Liver (tissue), 8 donors: ENCODE measurements at regions not wholly inside any gene's neighbourhood (a gene's known extent, or its start where the extent isn't known, plus 50 kb on each side); places are given as distances from the start of the nearest gene placed in this dataset.

Source experiments
- DNase-seq: peaks from one replicate; pipeline ENCODE4 v3.0.0-alpha.2; 2017; ENCODE audit warnings: low spot score
- H3K27ac ChIP-seq, 2 donors: one replicate each; pipeline ENCODE4 v1.7.0; 2013; ENCODE audit warnings: inconsistent platforms in 2 of 2, low read length in 2 of 2, control low read depth in 1 of 2, low read depth in 1 of 2, mild to moderate bottlenecking in 1 of 2
- H3K27me3 ChIP-seq, 4 donors: one replicate each; pipeline versions ENCODE4 v1.6.1 to v1.7.0; 2013; ENCODE audit warnings: low read length in 3 of 4, inconsistent platforms in 1 of 4, mild to moderate bottlenecking in 1 of 4, moderate library complexity in 1 of 4; ENCODE audit not compliant: control insufficient read depth in 4 of 4, insufficient read depth in 4 of 4
- H3K36me3 ChIP-seq, 4 donors: one replicate each; pipeline versions ENCODE4 v1.6.1 to v1.7.0; 2013; ENCODE audit warnings: low read length in 3 of 4, mild to moderate bottlenecking in 3 of 4, low read depth in 1 of 4, moderate library complexity in 1 of 4; ENCODE audit not compliant: control insufficient read depth in 4 of 4, insufficient read depth in 3 of 4
- H3K4me1 ChIP-seq, 4 donors: one replicate each; pipeline versions ENCODE4 v1.6.1 to v1.7.0; 2013; ENCODE audit warnings: low read length in 3 of 4, mild to moderate bottlenecking in 3 of 4, moderate library complexity in 1 of 4; ENCODE audit not compliant: control insufficient read depth in 4 of 4, insufficient read depth in 4 of 4
- H3K4me3 ChIP-seq, 3 donors: one replicate each; pipeline versions ENCODE4 v1.6.1 to v1.7.0; 2013; ENCODE audit warnings: low read length in 3 of 3, control low read depth in 1 of 3, low read depth in 1 of 3, mild to moderate bottlenecking in 1 of 3
- H3K9ac ChIP-seq, 2 donors: one replicate each; pipeline ENCODE4 v1.7.0; 2013; ENCODE audit warnings: low read length in 2 of 2, mild to moderate bottlenecking in 2 of 2, moderate library complexity in 2 of 2, control low read depth in 1 of 2, low read depth in 1 of 2
- H3K9me3 ChIP-seq, 4 donors: one replicate each; pipeline versions ENCODE4 v1.6.1 to v1.7.0; 2013; ENCODE audit warnings: low read length in 3 of 4; ENCODE audit not compliant: control insufficient read depth in 4 of 4
- ATF3 ChIP-seq: IDR thresholded peaks from 2 replicates; pipeline ENCODE4 v1.6.1; 2016; ENCODE audit warnings: antibody characterized with exemption
- EGR1 ChIP-seq, 2 donors: IDR thresholded peaks; 2 replicates each; pipeline ENCODE4 v1.6.1; 2016 to 2018; ENCODE audit warnings: antibody characterized with exemption in 2 of 2, low read depth in 2 of 2
- FOXA1 ChIP-seq: IDR thresholded peaks from 2 replicates; pipeline ENCODE4 v1.6.1; 2016; ENCODE audit warnings: antibody characterized with exemption
- FOXA2 ChIP-seq: IDR thresholded peaks from 2 replicates; pipeline ENCODE4 v1.6.1; 2016; ENCODE audit warnings: antibody characterized with exemption
- GABPA ChIP-seq, 2 donors: IDR thresholded peaks in 1 of 2; conservative IDR thresholded peaks in 1 of 2; 2 replicates each; pipeline ENCODE4 v1.6.1; 2016; ENCODE audit warnings: antibody characterized with exemption in 2 of 2, mild to moderate bottlenecking in 1 of 2, moderate library complexity in 1 of 2
- HNF4A ChIP-seq, 2 donors: conservative IDR thresholded peaks; 2 replicates each; pipeline ENCODE4 v1.6.1; 2016; ENCODE audit warnings: antibody characterized with exemption in 2 of 2, mild to moderate bottlenecking in 2 of 2
- HNF4G ChIP-seq: IDR thresholded peaks from 2 replicates; pipeline ENCODE4 v1.6.1; 2016; ENCODE audit warnings: antibody characterized with exemption
- JUND ChIP-seq, 2 donors: IDR thresholded peaks; 2 replicates each; pipeline ENCODE4 v1.6.1; 2016; ENCODE audit warnings: antibody characterized with exemption in 2 of 2
- NR2F2 ChIP-seq: IDR thresholded peaks from 2 replicates; pipeline ENCODE4 v1.6.1; 2016; ENCODE audit warnings: antibody characterized with exemption
- RAD21 ChIP-seq, 2 donors: IDR thresholded peaks; 2 replicates each; pipeline ENCODE4 v1.6.1; 2016; ENCODE audit warnings: antibody characterized with exemption in 2 of 2, mild to moderate bottlenecking in 2 of 2
- RXRA ChIP-seq, 2 donors: IDR thresholded peaks; 2 replicates each; pipeline ENCODE4 v1.6.1; 2017 to 2018; ENCODE audit warnings: antibody characterized with exemption in 2 of 2, mild to moderate bottlenecking in 1 of 2
- SP1 ChIP-seq: IDR thresholded peaks from 2 replicates; pipeline ENCODE4 v1.6.1; 2018; ENCODE audit warnings: antibody characterized with exemption, mild to moderate bottlenecking
- TAF1 ChIP-seq: conservative IDR thresholded peaks from 2 replicates; pipeline ENCODE4 v1.6.1; 2016; ENCODE audit warnings: antibody characterized with exemption, mild to moderate bottlenecking
- YY1 ChIP-seq: IDR thresholded peaks from 2 replicates; pipeline ENCODE4 v1.6.1; 2016; ENCODE audit warnings: antibody characterized with exemption, mild to moderate bottlenecking
- WGBS: extraction: QIAGEN DNeasy Blood & Tissue Kit; methylation state at CpG from one replicate; pipeline ENCODE4 v1.1.7; 2013; 5-methylcytosine and 5-hydroxymethylcytosine counted together
- TF ChIP-seq, protein P1 (sequence below): IDR thresholded peaks from 2 replicates; pipeline ENCODE4 v1.6.1; 2016; ENCODE audit warnings: antibody characterized with exemption
- TF ChIP-seq, protein P2 (sequence below): fragments of 150-350 bp; IDR thresholded peaks from 2 replicates; pipeline ENCODE4 v1.5.1; 2017; ENCODE audit warnings: improper control_type of control experiment, low read depth, low read length; ENCODE audit not compliant: missing input control
- TF ChIP-seq, protein P3 (sequence below): IDR thresholded peaks from 2 replicates; pipeline ENCODE4 v1.6.1; 2016; ENCODE audit warnings: antibody characterized with exemption
- donor health status: healthy.
- donor health status: healthy.
- donor health status: healthy.
- donor health status: healthy.
- donor health status: healthy.

DNA sequence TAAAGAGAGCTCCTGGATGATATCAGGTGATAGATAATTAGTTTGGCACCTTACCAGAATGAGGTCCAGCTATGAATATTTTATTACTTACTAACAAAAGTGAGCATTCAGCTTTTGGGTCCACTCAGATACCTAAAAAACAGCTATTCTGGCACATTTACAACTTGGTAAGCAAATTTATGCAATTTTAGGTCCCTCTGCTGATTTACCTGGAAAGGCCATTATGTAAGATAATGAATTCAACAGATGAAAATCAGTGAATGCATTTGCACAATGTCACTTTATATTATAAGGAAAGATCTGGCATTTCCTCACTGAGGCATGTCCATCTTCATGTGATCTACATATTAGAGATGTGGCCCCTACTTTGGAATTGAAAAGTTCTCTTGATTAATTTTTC, 517.0 kb downstream of the SPRY1 start:
- no peak for DNase-seq
- H3K27me3 ChIP-seq, result no peaks in the 10 kb centered on the region
- H3K9me3 ChIP-seq, result no peaks in the 10 kb centered on the region
- no peak overlapping the region for H3K27ac ChIP-seq
- H3K4me1 ChIP-seq, result no peaks in the 10 kb centered on the region
- H3K36me3 ChIP-seq, result no peaks in the 10 kb centered on the region
- no peak overlapping the region for H3K9ac ChIP-seq
- no peak overlapping the region for H3K4me3 ChIP-seq
- TF ChIP-seq EGR1 (IDR thresholded peaks at IDR 0.05; ENCODE audit: low read depth in 2 of 2), result no peak
- no peak for TF ChIP-seq NR2F2
- TF ChIP-seq HNF4G, result no peak
- TF ChIP-seq ATF3, result no peak
- TF ChIP-seq, protein P1, sequence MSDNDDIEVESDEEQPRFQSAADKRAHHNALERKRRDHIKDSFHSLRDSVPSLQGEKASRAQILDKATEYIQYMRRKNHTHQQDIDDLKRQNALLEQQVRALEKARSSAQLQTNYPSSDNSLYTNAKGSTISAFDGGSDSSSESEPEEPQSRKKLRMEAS, result no peak
- no peak for TF ChIP-seq YY1
- no peak for TF ChIP-seq RAD21 (IDR thresholded peaks at IDR 0.05)
- TF ChIP-seq, protein P2, sequence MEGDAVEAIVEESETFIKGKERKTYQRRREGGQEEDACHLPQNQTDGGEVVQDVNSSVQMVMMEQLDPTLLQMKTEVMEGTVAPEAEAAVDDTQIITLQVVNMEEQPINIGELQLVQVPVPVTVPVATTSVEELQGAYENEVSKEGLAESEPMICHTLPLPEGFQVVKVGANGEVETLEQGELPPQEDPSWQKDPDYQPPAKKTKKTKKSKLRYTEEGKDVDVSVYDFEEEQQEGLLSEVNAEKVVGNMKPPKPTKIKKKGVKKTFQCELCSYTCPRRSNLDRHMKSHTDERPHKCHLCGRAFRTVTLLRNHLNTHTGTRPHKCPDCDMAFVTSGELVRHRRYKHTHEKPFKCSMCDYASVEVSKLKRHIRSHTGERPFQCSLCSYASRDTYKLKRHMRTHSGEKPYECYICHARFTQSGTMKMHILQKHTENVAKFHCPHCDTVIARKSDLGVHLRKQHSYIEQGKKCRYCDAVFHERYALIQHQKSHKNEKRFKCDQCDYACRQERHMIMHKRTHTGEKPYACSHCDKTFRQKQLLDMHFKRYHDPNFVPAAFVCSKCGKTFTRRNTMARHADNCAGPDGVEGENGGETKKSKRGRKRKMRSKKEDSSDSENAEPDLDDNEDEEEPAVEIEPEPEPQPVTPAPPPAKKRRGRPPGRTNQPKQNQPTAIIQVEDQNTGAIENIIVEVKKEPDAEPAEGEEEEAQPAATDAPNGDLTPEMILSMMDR, result no peak

- Histone ChIP-seq H3K9ac (no peak overlapping the region), H3K27me3 (no peaks in the 10 kb centered on the region), H3K9me3 (no peaks in the 10 kb centered on the region), H3K4me1 (no peaks in the 10 kb centered on the region), H3K4me3 (no peak overlapping the region), H3K27ac (no peak overlapping the region), H3K36me3 (no peaks in the 10 kb centered on the region)
- 87% methylated on average over 2 of the region's 2 CpGs for WGBS
- DNase-seq, result no peak
- TF ChIP-seq HNF4A (conservative IDR thresholded peaks at IDR 0.05) (no peak), RXRA (IDR thresholded peaks at IDR 0.05) (no peak), GABPA (IDR thresholded peaks at IDR 0.05 in 1 of 2, conservative IDR thresholded peaks at IDR 0.05 in 1 of 2) (no peak), FOXA2 (no peak), JUND (IDR thresholded peaks at IDR 0.05) (no peak), TAF1 (no peak), NR2F2 (no peak), FOXA1 (no peak), SP1 (no peak), RAD21 (IDR thresholded peaks at IDR 0.05) (no peak), EGR1 (IDR thresholded peaks at IDR 0.05; ENCODE audit: low read depth in 2 of 2) (no peak), YY1 (no peak)
- TF ChIP-seq, protein P2, result no peak
- TF ChIP-seq, protein P1, result no peak
- TF ChIP-seq, protein P3, sequence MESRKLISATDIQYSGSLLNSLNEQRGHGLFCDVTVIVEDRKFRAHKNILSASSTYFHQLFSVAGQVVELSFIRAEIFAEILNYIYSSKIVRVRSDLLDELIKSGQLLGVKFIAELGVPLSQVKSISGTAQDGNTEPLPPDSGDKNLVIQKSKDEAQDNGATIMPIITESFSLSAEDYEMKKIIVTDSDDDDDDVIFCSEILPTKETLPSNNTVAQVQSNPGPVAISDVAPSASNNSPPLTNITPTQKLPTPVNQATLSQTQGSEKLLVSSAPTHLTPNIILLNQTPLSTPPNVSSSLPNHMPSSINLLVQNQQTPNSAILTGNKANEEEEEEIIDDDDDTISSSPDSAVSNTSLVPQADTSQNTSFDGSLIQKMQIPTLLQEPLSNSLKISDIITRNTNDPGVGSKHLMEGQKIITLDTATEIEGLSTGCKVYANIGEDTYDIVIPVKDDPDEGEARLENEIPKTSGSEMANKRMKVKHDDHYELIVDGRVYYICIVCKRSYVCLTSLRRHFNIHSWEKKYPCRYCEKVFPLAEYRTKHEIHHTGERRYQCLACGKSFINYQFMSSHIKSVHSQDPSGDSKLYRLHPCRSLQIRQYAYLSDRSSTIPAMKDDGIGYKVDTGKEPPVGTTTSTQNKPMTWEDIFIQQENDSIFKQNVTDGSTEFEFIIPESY, result no peak
These were observed 520.2 kb downstream of the SPRY1 start for GRCh38 chr4:123916821-123917220.
